Ishikawa (cell line): ENCODE measurements at regions not wholly inside any gene's neighbourhood (a gene's known extent, or its start where the extent isn't known, plus 50 kb on each side); places are given as distances from the start of the nearest gene placed in this dataset.

Source experiments
- CEBPB ChIP-seq: IDR thresholded peaks from 2 replicates; pipeline ENCODE4 v1.6.1; 2012
- CREB1 ChIP-seq: IDR thresholded peaks from 2 replicates; pipeline ENCODE4 v1.6.1; 2012; ENCODE audit warnings: low read depth
- EP300 ChIP-seq: IDR thresholded peaks from 2 replicates; pipeline ENCODE4 v1.6.1; 2012; ENCODE audit warnings: borderline replicate concordance
- FOXM1 ChIP-seq: IDR thresholded peaks from 2 replicates; pipeline ENCODE4 v1.6.1; 2012; ENCODE audit warnings: low read depth, borderline replicate concordance
- NFIC ChIP-seq: IDR thresholded peaks from 2 replicates; pipeline ENCODE4 v1.6.1; 2012
- RAD21 ChIP-seq: IDR thresholded peaks from 2 replicates; pipeline ENCODE4 v1.6.1; 2012; ENCODE audit warnings: low read depth
- TAF1 ChIP-seq: IDR thresholded peaks from 2 replicates; pipeline ENCODE4 v1.6.1; 2012; ENCODE audit warnings: low read depth, mild to moderate bottlenecking
- TCF12 ChIP-seq: IDR thresholded peaks from 2 replicates; pipeline ENCODE4 v1.6.1; 2012; ENCODE audit warnings: low read depth
- YY1 ChIP-seq: IDR thresholded peaks from 2 replicates; pipeline ENCODE4 v1.6.1; 2012; ENCODE audit warnings: low read depth
- TF ChIP-seq, protein P1 (sequence below): IDR thresholded peaks from 2 replicates; pipeline ENCODE4 v1.6.1; 2012; ENCODE audit warnings: low read depth, mild to moderate bottlenecking
- TF ChIP-seq, protein P2 (sequence below): IDR thresholded peaks from 2 replicates; pipeline ENCODE4 v1.6.1; 2012
- TF ChIP-seq, protein P3 (sequence below): IDR thresholded peaks from 2 replicates; pipeline ENCODE4 v1.6.1; 2012

DNA sequence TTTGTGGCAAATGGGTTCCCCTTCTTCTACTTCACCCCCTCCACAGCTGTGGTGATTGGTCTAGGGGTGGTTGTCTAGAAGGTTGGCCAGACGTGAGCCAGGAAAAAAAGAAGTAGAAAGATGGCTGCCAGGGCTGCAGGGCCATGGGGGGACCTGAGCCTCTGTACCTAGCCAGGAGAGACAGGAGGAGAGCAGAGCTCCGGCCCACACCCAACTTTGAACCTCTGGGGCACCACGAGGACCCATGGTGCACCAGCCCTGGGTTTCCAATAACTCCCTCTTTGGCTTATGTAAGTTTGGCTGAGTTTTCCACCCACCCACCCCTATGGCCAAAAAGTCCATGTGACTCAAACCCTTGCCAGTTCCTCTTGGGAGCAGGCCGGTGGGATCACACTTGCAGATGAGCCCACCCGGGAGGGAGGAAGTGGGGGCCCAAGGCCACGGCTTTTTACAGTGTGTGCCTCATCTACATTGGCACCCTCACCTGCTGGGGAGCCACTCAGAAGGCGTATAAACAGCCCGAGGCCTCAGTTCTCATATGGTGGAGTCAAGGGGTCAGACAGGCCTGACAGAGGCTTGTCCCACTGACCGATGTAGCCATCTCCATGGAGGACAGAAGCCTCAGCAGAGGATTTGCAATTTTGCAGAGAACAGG, 293.1 kb upstream of the HDAC4 start:
- TF ChIP-seq, protein P1, sequence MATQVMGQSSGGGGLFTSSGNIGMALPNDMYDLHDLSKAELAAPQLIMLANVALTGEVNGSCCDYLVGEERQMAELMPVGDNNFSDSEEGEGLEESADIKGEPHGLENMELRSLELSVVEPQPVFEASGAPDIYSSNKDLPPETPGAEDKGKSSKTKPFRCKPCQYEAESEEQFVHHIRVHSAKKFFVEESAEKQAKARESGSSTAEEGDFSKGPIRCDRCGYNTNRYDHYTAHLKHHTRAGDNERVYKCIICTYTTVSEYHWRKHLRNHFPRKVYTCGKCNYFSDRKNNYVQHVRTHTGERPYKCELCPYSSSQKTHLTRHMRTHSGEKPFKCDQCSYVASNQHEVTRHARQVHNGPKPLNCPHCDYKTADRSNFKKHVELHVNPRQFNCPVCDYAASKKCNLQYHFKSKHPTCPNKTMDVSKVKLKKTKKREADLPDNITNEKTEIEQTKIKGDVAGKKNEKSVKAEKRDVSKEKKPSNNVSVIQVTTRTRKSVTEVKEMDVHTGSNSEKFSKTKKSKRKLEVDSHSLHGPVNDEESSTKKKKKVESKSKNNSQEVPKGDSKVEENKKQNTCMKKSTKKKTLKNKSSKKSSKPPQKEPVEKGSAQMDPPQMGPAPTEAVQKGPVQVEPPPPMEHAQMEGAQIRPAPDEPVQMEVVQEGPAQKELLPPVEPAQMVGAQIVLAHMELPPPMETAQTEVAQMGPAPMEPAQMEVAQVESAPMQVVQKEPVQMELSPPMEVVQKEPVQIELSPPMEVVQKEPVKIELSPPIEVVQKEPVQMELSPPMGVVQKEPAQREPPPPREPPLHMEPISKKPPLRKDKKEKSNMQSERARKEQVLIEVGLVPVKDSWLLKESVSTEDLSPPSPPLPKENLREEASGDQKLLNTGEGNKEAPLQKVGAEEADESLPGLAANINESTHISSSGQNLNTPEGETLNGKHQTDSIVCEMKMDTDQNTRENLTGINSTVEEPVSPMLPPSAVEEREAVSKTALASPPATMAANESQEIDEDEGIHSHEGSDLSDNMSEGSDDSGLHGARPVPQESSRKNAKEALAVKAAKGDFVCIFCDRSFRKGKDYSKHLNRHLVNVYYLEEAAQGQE = no peak
- TF ChIP-seq, protein P2, sequence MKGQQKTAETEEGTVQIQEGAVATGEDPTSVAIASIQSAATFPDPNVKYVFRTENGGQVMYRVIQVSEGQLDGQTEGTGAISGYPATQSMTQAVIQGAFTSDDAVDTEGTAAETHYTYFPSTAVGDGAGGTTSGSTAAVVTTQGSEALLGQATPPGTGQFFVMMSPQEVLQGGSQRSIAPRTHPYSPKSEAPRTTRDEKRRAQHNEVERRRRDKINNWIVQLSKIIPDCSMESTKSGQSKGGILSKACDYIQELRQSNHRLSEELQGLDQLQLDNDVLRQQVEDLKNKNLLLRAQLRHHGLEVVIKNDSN = no peak
- TF ChIP-seq, protein P3, sequence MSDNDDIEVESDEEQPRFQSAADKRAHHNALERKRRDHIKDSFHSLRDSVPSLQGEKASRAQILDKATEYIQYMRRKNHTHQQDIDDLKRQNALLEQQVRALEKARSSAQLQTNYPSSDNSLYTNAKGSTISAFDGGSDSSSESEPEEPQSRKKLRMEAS = no peak
- TF ChIP-seq TCF12 = no peak
- TF ChIP-seq YY1 = no peak
- no peak for TF ChIP-seq EP300
- TF ChIP-seq FOXM1 = no peak
- TF ChIP-seq NFIC = no peak
- no peak for TF ChIP-seq CEBPB
- no peak for TF ChIP-seq TAF1
- TF ChIP-seq CREB1 = no peak
- no peak for TF ChIP-seq RAD21
